HEK293 (cell line): ENCODE measurements at regions not wholly inside any gene's neighbourhood (a gene's known extent, or its start where the extent isn't known, plus 50 kb on each side); places are given as distances from the start of the nearest gene placed in this dataset.

ENCODE experiments used
- CTCF ChIA-PET: fragments of 350-600 bp; formaldehyde crosslinking; extraction: SDS; loops from one replicate; lab custom pipeline; 2021; ENCODE audit warnings: antibody characterized with exemption; lab: Yijun Ruan, JAX
- POLR2A ChIA-PET: fragments of 300-600 bp; formaldehyde crosslinking; extraction: SDS; loops from one replicate; lab custom pipeline; 2020; ENCODE audit warnings: antibody characterized with exemption, inconsistent platforms; lab: Yijun Ruan, JAX
- H3K27ac ChIP-seq: fragments of 200-500 bp; sonication (Bioruptor generic); 2 replicates; pipeline ENCODE4 v1.5.1; 2014; ENCODE audit warnings: low read depth, low read length, control low read depth, inconsistent platforms; ENCODE audit errors: extremely low read depth
- H3K36me3 ChIP-seq, 2 experiments: fragments of 200-500 bp in 1 of 2; sonication (Bioruptor generic) in 1 of 2; 1 replicate in 1 of 2; 2 replicates in 1 of 2; pipeline ENCODE4 v1.5.1; 2014 to 2017; ENCODE audit warnings: inconsistent platforms in 2 of 2, low read length in 2 of 2; ENCODE audit not compliant: control insufficient read depth in 2 of 2, insufficient read depth in 1 of 2
- H3K4me1 ChIP-seq: fragments of 200-500 bp; sonication (Bioruptor generic); 2 replicates; pipeline ENCODE4 v1.5.1; 2014; ENCODE audit warnings: mild to moderate bottlenecking, low read length, inconsistent platforms; ENCODE audit not compliant: control insufficient read depth, insufficient read depth
- H3K4me3 ChIP-seq: 2 replicates; pipeline ENCODE4 v1.5.1; 2011; ENCODE audit warnings: low read depth, mild to moderate bottlenecking, control low read depth, low read length, moderate library complexity
- H3K9me3 ChIP-seq: fragments of 200-500 bp; sonication (Bioruptor generic); 2 replicates; pipeline ENCODE4 v1.5.1; 2014; ENCODE audit warnings: low read depth, low read length, inconsistent platforms; ENCODE audit not compliant: control insufficient read depth, insufficient read depth
- GLI4 ChIP-seq: fragments of 450-650 bp; formaldehyde crosslinking; IDR thresholded peaks from 2 replicates; pipeline ENCODE4 v1.5.1; 2016; ENCODE audit warnings: missing biosample characterization, missing genetic modification characterization
- PRDM1 ChIP-seq: fragments of 450-650 bp; formaldehyde crosslinking; IDR thresholded peaks from 2 replicates; pipeline ENCODE4; 2016; ENCODE audit warnings: missing biosample characterization, missing genetic modification characterization
- SP7 ChIP-seq: fragments of 450-650 bp; formaldehyde crosslinking; IDR thresholded peaks from 2 replicates; pipeline ENCODE4 v1.5.1; 2016; ENCODE audit warnings: missing biosample characterization, missing genetic modification characterization
- YY2 ChIP-seq: fragments of 450-650 bp; formaldehyde crosslinking; IDR thresholded peaks from 2 replicates; pipeline ENCODE4 v1.5.1; 2016; ENCODE audit warnings: missing biosample characterization, missing genetic modification characterization
- ZEB2 ChIP-seq: fragments of 450-650 bp; formaldehyde crosslinking; IDR thresholded peaks from 2 replicates; pipeline ENCODE4 v1.5.1; 2016; ENCODE audit warnings: missing biosample characterization, missing genetic modification characterization
- ZFP69B ChIP-seq: fragments of 450-650 bp; formaldehyde crosslinking; IDR thresholded peaks from 2 replicates; pipeline ENCODE4 v1.5.1; 2016; ENCODE audit warnings: missing biosample characterization, missing genetic modification characterization
- ZNF138 ChIP-seq: fragments of 450-650 bp; formaldehyde crosslinking; IDR thresholded peaks from 2 replicates; pipeline ENCODE4 v1.5.1; 2016; ENCODE audit warnings: missing biosample characterization, missing genetic modification characterization, borderline replicate concordance
- ZNF266 ChIP-seq: fragments of 450-650 bp; formaldehyde crosslinking; IDR thresholded peaks from 2 replicates; pipeline ENCODE4 v1.5.1; 2016; ENCODE audit warnings: missing biosample characterization, missing genetic modification characterization, low read depth
- ZNF274 ChIP-seq, 2 experiments: fragments of 200-500 bp in 1 of 2; fragments of 450-650 bp in 1 of 2; sonication (Bioruptor generic) in 1 of 2; formaldehyde crosslinking in 1 of 2; IDR thresholded peaks; 2 replicates each; pipeline versions ENCODE4 v1.5.1 to v1.6.1; 2014 to 2016; ENCODE audit warnings: borderline replicate concordance in 1 of 2, inconsistent platforms in 1 of 2, low read length in 1 of 2, missing biosample characterization in 1 of 2, missing genetic modification characterization in 1 of 2
- ZNF292 ChIP-seq: fragments of 450-650 bp; formaldehyde crosslinking; IDR thresholded peaks from 2 replicates; pipeline ENCODE4 v1.5.1; 2016; ENCODE audit warnings: low read depth, missing biosample characterization, missing genetic modification characterization, borderline replicate concordance
- ZNF341 ChIP-seq: fragments of 450-650 bp; formaldehyde crosslinking; IDR thresholded peaks from 2 replicates; pipeline ENCODE4; 2016; ENCODE audit warnings: low read depth, missing biosample characterization, missing genetic modification characterization
- ZNF514 ChIP-seq: fragments of 450-650 bp; formaldehyde crosslinking; IDR thresholded peaks from 2 replicates; pipeline ENCODE4 v1.5.1; 2016; ENCODE audit warnings: missing biosample characterization, missing genetic modification characterization
- ZNF660 ChIP-seq: fragments of 450-650 bp; IDR thresholded peaks from 2 replicates; pipeline ENCODE4 v1.5.1; 2018; ENCODE audit warnings: missing biosample characterization, mild to moderate bottlenecking, missing genetic modification characterization
- ZNF707 ChIP-seq: fragments of 450-650 bp; formaldehyde crosslinking; IDR thresholded peaks from 2 replicates; pipeline ENCODE4 v1.5.1; 2016; ENCODE audit warnings: missing biosample characterization, missing genetic modification characterization
- ZNF768 ChIP-seq: fragments of 450-650 bp; formaldehyde crosslinking; IDR thresholded peaks from 2 replicates; pipeline ENCODE4 v1.5.1; 2018; ENCODE audit warnings: missing biosample characterization, mild to moderate bottlenecking, missing genetic modification characterization
- ZNF830 ChIP-seq: fragments of 450-650 bp; IDR thresholded peaks from 2 replicates; pipeline ENCODE4 v1.5.0; 2018; ENCODE audit warnings: missing biosample characterization, missing genetic modification characterization, low read depth, mild to moderate bottlenecking, moderate library complexity
- ZXDB ChIP-seq: fragments of 450-650 bp; formaldehyde crosslinking; IDR thresholded peaks from 2 replicates; pipeline ENCODE4 v1.5.1; 2016; ENCODE audit warnings: missing biosample characterization, missing genetic modification characterization
- TF ChIP-seq, protein P1 (sequence below): fragments of 450-650 bp; formaldehyde crosslinking; IDR thresholded peaks from 2 replicates; pipeline ENCODE4 v1.5.1; 2016; ENCODE audit warnings: missing biosample characterization, missing genetic modification characterization
- TF ChIP-seq, protein P2 (sequence below): fragments of 450-650 bp; formaldehyde crosslinking; IDR thresholded peaks from 2 replicates; pipeline ENCODE4 v1.5.1; 2016; ENCODE audit warnings: missing biosample characterization, missing genetic modification characterization
- TF ChIP-seq, protein P3 (sequence below): fragments of 450-650 bp; formaldehyde crosslinking; IDR thresholded peaks from 2 replicates; pipeline ENCODE4 v1.5.1; 2016; ENCODE audit warnings: missing biosample characterization, missing genetic modification characterization, borderline replicate concordance
- TF ChIP-seq, protein P4 (sequence below): fragments of 450-650 bp; formaldehyde crosslinking; IDR thresholded peaks from 2 replicates; pipeline ENCODE4 v1.5.1; 2016; ENCODE audit warnings: missing biosample characterization, missing genetic modification characterization, low read depth

DNA sequence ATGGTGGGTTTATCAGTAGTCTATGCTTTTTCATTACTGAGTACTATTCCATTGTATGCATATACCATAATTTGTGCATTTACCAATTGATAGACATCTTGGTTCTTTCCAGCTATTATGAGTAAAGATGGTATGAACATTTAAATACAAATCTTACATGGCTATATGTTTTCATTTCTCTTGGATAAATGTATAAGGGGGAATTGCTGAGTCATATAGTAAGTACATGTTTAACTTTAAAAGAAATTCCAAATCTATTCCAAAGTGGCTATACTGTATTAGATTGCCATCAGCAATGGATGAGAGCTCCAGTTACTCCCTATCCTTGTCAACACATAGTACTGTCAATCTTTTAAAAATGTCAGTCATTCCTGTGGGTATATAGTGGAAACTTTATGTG, 243.9 kb downstream of the CDCA7 start (continued):
- TF ChIP-seq, protein P1, sequence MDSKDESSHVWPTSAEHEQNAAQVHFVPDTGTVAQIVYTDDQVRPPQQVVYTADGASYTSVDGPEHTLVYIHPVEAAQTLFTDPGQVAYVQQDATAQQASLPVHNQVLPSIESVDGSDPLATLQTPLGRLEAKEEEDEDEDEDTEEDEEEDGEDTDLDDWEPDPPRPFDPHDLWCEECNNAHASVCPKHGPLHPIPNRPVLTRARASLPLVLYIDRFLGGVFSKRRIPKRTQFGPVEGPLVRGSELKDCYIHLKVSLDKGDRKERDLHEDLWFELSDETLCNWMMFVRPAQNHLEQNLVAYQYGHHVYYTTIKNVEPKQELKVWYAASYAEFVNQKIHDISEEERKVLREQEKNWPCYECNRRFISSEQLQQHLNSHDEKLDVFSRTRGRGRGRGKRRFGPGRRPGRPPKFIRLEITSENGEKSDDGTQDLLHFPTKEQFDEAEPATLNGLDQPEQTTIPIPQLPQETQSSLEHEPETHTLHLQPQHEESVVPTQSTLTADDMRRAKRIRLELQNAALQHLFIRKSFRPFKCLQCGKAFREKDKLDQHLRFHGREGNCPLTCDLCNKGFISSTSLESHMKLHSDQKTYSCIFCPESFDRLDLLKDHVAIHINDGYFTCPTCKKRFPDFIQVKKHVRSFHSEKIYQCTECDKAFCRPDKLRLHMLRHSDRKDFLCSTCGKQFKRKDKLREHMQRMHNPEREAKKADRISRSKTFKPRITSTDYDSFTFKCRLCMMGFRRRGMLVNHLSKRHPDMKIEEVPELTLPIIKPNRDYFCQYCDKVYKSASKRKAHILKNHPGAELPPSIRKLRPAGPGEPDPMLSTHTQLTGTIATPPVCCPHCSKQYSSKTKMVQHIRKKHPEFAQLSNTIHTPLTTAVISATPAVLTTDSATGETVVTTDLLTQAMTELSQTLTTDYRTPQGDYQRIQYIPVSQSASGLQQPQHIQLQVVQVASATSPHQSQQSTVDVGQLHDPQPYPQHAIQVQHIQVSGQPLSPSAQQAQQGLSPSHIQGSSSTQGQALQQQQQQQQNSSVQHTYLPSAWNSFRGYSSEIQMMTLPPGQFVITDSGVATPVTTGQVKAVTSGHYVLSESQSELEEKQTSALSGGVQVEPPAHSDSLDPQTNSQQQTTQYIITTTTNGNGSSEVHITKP: no peak
- TF ChIP-seq ZNF274 (IDR thresholded peaks at IDR 0.05; ENCODE audit: low read length): no peak
- no peak for TF ChIP-seq ZNF274 (tag by site-specific recombination; IDR thresholded peaks at IDR 0.05; ENCODE audit: borderline replicate concordance)
- TF ChIP-seq, protein P2, sequence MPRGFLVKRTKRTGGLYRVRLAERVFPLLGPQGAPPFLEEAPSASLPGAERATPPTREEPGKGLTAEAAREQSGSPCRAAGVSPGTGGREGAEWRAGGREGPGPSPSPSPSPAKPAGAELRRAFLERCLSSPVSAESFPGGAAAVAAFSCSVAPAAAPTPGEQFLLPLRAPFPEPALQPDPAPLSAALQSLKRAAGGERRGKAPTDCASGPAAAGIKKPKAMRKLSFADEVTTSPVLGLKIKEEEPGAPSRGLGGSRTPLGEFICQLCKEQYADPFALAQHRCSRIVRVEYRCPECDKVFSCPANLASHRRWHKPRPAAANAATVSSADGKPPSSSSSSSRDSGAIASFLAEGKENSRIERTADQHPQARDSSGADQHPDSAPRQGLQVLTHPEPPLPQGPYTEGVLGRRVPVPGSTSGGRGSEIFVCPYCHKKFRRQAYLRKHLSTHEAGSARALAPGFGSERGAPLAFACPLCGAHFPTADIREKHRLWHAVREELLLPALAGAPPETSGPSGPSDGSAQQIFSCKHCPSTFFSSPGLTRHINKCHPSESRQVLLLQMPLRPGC: no peak
- TF ChIP-seq ZNF707 (tag by site-specific recombination): no peak
- TF ChIP-seq ZXDB: no peak

DNA sequence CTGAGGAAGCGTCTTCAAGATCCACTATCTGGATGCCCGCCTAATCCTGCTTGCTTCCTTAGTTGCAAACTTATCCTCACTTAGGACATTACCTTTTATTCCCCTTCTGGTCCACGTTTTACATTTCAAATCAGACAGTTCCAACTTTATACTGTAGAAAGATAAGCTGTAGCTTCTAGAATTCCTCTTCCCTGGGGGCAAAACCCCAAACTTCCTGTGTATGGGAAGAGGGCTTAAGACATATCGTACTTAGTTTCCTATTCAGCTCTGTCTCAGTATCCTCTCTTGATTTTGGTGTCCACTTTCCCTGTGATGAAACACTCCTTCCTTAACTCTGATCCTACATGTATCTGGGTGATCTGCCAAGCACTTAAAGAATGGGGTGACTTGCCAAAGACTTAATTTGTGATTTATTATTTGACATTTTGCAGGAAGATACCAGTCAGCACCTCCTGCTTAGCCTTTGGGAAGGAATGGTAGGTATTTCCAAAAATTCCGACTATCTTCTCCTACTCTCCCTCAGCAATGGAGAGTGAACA, 245.2 kb downstream of the CDCA7 start:
- no peak overlapping the region for H3K27ac ChIP-seq
- no peaks in the 10 kb centered on the region for H3K4me1 ChIP-seq
- H3K36me3 ChIP-seq: no peaks in the 10 kb centered on the region
- POLR2A ChIA-PET: no interaction called here
- H3K9me3 ChIP-seq: no peaks in the 10 kb centered on the region
- H3K4me3 ChIP-seq: no peak overlapping the region
- CTCF ChIA-PET: no interaction called here
- TF ChIP-seq YY2 (tag by site-specific recombination) (no peak), ZNF292 (tag by site-specific recombination) (no peak), ZNF514 (tag by site-specific recombination) (no peak), GLI4 (no peak), ZNF830 (tag by site-specific recombination) (no peak), ZFP69B (tag by site-specific recombination) (no peak), ZNF341 (no peak), ZNF768 (tag by site-specific recombination) (no peak), ZNF266 (tag by site-specific recombination) (no peak), ZNF138 (tag by site-specific recombination) (no peak), ZNF660 (tag by site-specific recombination) (no peak), ZEB2 (tag by site-specific recombination) (no peak), PRDM1 (no peak), SP7 (no peak)
- TF ChIP-seq, protein P3, sequence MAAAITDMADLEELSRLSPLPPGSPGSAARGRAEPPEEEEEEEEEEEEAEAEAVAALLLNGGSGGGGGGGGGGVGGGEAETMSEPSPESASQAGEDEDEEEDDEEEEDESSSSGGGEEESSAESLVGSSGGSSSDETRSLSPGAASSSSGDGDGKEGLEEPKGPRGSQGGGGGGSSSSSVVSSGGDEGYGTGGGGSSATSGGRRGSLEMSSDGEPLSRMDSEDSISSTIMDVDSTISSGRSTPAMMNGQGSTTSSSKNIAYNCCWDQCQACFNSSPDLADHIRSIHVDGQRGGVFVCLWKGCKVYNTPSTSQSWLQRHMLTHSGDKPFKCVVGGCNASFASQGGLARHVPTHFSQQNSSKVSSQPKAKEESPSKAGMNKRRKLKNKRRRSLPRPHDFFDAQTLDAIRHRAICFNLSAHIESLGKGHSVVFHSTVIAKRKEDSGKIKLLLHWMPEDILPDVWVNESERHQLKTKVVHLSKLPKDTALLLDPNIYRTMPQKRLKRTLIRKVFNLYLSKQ (tag by site-specific recombination): no peak
- TF ChIP-seq, protein P4, sequence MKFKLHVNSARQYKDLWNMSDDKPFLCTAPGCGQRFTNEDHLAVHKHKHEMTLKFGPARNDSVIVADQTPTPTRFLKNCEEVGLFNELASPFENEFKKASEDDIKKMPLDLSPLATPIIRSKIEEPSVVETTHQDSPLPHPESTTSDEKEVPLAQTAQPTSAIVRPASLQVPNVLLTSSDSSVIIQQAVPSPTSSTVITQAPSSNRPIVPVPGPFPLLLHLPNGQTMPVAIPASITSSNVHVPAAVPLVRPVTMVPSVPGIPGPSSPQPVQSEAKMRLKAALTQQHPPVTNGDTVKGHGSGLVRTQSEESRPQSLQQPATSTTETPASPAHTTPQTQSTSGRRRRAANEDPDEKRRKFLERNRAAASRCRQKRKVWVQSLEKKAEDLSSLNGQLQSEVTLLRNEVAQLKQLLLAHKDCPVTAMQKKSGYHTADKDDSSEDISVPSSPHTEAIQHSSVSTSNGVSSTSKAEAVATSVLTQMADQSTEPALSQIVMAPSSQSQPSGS: no peak
- TF ChIP-seq, protein P1: no peak
